Stimulated activated CD4-positive, alpha-beta T cell treated with anti-CD3 and anti-CD28 coated beads, Interleukin-12 subunit alpha, Interleukin-12 subunit beta, amount 100 ng/mL, for 48 hours (primary cell): ENCODE measurements at regions not wholly inside any gene's neighbourhood (a gene's known extent, or its start where the extent isn't known, plus 50 kb on each side); places are given as distances from the start of the nearest gene placed in this dataset.

Source experiments
- DNase-seq, 3 donors: peaks; one replicate each; pipeline ENCODE4 v3.0.0-alpha.2; 2020; ENCODE audit warnings: low read depth in 2 of 3, low spot score in 1 of 3

- no peak for DNase-seq
These were observed 113.5 kb upstream of the C10orf90 start for GRCh38 chr10:126783806-126784557.

- no peak for DNase-seq
These were observed 116.7 kb upstream of the C10orf90 start for GRCh38 chr10:126787201-126787600.

- no peak for DNase-seq
These were observed 109.9 kb upstream of the DOCK1 start for GRCh38 chr10:126795318-126795717.

- no peak for DNase-seq
These were observed 106.6 kb upstream of the DOCK1 start for GRCh38 chr10:126798649-126799048.

GRCh38 chr10:126803394-126803793 lies 101.8 kb upstream of the DOCK1 start:
- no peak for DNase-seq

GRCh38 chr10:126804396-126804795 lies 100.8 kb upstream of the DOCK1 start:
- no peak for DNase-seq

- DNase-seq: no peak
These were observed 98.7 kb upstream of the DOCK1 start for GRCh38 chr10:126806498-126806897.

GRCh38 chr10:126806991-126807702 lies 98.1 kb upstream of the DOCK1 start:
- DNase-seq: no peak

GRCh38 chr10:126808103-126808502 lies 97.1 kb upstream of the DOCK1 start:
- DNase-seq: no peak

GRCh38 chr10:126813432-126813831 lies 91.8 kb upstream of the DOCK1 start:
- DNase-seq: no peak

GRCh38 chr10:126833542-126833941 lies 71.7 kb upstream of the DOCK1 start:
- DNase-seq: no peak

GRCh38 chr10:126836009-126836408 lies 69.2 kb upstream of the DOCK1 start:
- no peak for DNase-seq

GRCh38 chr10:126838316-126838715 lies 66.9 kb upstream of the DOCK1 start:
- DNase-seq: no peak

- no peak for DNase-seq
These were observed 66.0 kb upstream of the DOCK1 start for GRCh38 chr10:126839094-126839761.

- no peak for DNase-seq
These were observed 64.6 kb upstream of the DOCK1 start for GRCh38 chr10:126840576-126841135.

- DNase-seq: no peak
These were observed 63.8 kb upstream of the DOCK1 start for GRCh38 chr10:126841341-126841895.

- no peak for DNase-seq
These were observed 62.9 kb upstream of the DOCK1 start for GRCh38 chr10:126842356-126842755.

- DNase-seq: no peak
These were observed 62.4 kb upstream of the DOCK1 start for GRCh38 chr10:126842836-126843235.

- no peak for DNase-seq
These were observed 61.8 kb upstream of the DOCK1 start for GRCh38 chr10:126843299-126843934.

- DNase-seq: no peak
These were observed 60.8 kb upstream of the DOCK1 start for GRCh38 chr10:126844406-126844805.

- no peak for DNase-seq
These were observed 58.8 kb upstream of the DOCK1 start for GRCh38 chr10:126846469-126846868.
